ENCODE measurements at regions not wholly inside any gene's neighbourhood (a gene's known extent, or its start where the extent isn't known, plus 50 kb on each side); places are given as distances from the start of the nearest gene placed in this dataset.

DNA sequence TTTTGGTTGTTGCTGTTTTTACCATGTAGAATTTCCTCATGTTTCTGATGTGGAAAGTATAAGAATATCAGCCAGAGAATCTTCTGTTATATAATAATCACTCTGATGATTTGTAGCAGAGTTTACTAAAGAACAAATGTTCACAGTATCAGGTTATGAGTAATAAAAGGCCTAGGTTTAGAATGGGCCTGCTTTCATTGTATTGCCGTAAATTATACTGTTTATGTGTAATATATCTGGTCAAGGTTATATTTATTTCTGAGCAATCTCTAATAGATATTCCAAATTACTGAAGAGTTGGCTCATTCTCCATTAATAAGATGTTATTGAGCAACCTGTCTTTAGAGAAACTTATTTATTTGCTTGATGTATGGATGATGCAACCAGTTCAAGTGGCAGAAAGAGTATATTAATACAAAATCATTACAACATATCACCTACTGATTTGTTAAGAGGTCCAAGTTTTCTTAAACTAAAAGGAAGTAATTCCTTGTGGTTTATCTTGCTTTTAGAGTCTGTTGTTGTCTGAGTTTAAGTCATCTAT is 649.4 kb upstream of the CXADR start:
- intact Hi-C loops (cut with DNase I) = no loop called here
- DNase-seq (ENCODE audit: missing footprints) = no peak
- no peak for ATAC-seq

DNA sequence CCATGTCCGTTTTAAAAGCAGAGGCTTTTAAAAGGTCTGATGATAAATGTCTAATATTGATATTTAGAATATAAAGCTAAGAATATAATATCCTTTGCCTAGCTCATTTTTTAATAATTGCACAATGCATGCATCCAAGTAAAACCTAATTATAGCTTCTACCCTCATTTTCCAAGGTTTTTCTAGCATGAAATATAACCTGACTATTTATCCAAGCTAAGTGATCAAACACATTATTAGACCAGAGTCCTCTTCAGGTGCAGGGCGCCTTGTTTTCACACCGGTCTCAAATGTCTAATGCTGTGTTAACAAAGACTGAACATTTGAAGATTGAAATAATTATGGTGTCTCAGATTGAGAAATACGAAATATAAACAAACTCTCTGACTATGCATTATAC is 648.9 kb upstream of the CXADR start:
- ATAC-seq (no peak), DNase-seq (ENCODE audit: missing footprints) (no peak)
- intact Hi-C loops (cut with DNase I) = no loop called here

DNA sequence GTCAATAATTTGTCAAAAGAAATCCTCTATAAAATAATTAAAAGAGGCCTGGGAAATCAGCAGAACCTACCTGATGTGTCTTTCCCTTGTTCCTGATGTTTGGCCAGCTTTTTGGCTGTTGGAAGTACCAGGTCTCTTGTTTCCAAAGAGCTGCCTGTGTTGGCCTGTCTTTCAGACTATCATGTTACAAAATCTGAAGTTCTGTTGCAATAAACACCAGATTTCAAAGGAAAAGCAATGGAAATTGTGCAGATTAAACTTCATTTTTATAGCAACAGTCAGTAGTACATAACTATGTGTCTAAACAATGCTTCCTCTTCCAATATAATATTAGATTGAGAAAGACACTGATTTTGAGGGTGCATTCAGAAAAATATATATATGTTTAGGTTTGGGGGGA is 647.2 kb upstream of the CXADR start:
- intact Hi-C loops (cut with DNase I) = no loop called here
- ATAC-seq (no peak), DNase-seq (ENCODE audit: missing footprints) (no peak)

DNA sequence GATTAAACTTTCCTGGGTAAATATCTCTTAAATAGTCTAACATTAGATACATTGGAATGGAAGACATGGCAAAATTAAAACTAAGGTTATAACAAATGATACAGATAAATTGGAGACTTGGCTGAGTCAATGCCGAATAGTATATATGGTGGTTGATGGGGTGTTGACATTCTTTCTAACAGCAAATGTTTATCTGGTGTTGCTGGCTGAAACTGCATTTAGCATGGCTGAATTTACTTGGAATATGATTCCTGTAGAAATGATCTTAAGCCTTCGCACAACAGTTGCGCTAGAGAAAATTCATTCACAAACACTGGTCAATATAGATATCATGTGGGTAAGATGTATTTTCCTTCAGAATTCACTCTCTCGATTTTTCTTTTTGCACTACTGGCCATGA is 646.0 kb upstream of the CXADR start:
- intact Hi-C loops (cut with DNase I) = no loop called here
- DNase-seq (ENCODE audit: missing footprints) = no peak
- no peak for ATAC-seq

DNA sequence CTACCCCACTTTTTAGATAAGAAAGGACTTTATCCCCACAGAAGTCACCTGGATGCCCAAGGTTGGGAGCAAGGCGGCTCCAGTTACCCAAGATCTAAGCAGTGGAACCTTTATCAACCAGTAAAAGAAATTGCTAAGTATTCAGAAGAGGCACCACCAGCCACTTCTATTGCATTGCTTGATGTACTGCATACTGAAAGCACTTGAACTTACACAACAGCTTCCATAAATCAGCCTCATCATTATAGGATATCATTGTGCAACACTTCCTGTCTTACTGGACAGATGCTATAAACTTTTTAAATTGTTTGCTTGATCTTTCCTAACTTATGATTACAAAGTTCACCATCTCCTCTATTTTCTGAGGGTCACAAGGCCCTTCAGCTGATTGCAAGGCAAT is 642.7 kb upstream of the CXADR start:
- ATAC-seq (no peak), DNase-seq (ENCODE audit: missing footprints) (no peak)
- intact Hi-C loops (cut with DNase I) = no loop called here

DNA sequence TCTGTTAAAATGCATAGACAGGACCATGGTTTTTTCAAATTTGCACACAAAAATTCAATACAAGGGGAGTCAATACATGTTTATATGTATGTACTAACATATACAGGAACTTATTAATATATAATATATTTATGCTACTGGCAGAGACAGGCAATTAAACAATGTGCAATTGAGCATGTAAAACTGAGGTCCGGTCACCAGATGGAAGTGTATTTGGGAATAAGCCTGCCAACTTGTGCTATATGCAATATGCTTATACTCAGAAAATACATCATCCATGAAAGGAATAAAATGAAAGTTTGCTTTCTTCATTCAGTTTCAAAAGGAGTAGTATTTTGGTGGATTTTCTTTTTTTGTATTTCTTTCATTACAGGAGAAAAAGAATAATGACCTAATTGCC is 640.2 kb upstream of the CXADR start:
- intact Hi-C loops (cut with DNase I) = no loop called here
- ATAC-seq (no peak), DNase-seq (ENCODE audit: missing footprints) (no peak)

DNA sequence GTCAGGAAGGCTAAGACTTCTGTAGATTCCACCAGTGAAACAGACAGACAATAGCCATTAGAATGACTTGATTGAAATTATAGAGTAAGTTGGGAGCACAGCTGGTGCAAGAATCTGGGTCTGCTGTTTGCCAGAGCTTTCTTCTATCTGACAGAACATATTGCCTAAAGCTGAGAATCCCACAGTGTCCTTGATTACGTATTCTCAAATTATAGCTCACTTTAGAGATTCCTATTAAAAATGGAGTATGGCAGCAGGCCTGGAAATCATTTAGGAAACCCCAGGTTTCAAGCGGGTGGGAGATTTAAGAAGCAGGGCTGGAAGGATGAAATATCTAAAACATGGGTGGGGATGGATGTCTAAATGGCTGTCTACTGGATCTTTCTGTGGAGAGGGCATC is 639.7 kb upstream of the CXADR start:
- DNase-seq (ENCODE audit: missing footprints) (no peak), ATAC-seq (no peak)
- intact Hi-C loops (cut with DNase I) = no loop called here

DNA sequence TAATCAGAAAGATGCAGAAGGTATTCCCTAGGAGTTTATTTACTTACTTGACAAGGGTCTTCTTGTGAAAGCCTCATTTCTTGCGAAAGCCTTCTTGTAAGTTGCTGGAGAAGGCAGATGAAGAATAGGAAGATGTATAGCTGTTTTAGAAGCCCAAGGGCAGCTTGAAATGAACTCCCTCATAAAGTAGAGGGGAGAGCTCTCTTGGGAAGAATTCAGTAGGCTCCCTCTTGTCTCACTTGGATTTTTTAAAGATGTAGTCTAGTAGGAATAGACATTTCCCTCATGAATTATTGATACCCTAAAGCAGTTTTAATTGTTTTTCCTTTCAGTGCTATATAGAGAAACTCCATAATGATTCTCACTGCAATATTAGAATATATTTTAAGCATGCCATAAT is 639.2 kb upstream of the CXADR start:
- intact Hi-C loops (cut with DNase I) = no loop called here
- ATAC-seq (no peak), DNase-seq (ENCODE audit: missing footprints) (no peak)

DNA sequence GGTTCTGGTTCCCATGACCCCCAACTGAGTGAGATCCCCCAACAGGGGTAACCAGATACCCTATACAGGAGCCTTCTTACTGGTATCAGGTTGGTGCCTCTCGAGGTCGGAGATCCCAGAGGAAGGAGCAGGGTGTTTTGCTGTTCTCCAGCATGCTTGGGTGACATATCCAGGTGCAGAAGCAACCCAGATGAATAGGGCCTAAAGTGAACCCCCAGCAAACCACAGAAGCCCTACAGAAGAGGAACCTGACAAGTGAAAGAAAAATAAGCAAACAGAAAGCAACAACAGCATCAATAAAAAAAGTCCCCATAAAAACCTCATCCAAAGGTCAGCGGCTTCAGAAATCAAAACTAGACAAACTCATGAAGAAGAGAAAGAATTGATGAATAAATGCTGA is 633.4 kb upstream of the CXADR start:
- no peak for DNase-seq (ENCODE audit: missing footprints)
- no peak for ATAC-seq
- intact Hi-C loops (cut with DNase I) = no loop called here

DNA sequence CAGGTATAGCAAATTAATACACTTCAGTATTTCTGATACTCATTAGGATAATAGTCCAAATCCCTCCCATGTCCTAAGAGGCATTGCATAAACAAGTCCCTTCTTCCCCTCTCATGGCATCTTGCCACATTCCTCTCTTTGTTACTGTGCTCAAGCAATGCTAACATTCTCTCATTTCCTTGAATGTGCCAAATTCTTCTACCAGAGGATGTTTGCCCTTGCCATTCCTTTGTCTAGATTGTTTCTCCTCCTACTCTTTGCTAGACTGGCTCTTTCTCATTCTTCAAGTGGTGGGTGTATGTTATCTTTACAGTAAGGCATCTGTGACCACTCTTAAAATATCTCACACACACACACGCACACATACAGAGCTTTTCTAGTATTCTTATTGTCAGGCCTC is 621.0 kb upstream of the CXADR start:
- no peak for ATAC-seq
- intact Hi-C loops (cut with DNase I) = no loop called here
- no peak for DNase-seq (ENCODE audit: missing footprints)

DNA sequence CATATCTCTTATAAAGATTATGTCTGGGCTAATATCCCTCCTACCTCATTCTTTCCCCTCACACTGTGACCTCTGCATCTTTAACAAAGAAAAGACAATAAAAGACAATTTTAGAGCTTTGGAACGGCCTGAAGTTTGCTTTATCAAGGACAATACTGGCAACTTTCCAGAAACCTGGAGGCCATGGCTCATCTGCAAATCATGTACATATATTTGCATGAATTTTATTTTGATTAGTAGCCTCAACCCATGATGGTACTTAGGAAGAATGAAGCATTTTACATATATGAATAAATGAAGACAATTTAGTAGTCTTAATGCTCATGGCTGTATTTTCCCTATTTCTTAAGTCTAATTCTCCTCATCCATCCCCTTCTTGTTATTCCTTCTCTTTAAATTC is 612.2 kb upstream of the CXADR start:
- ATAC-seq = no peak
- intact Hi-C loops (cut with DNase I) = no loop called here
- DNase-seq (ENCODE audit: missing footprints) = no peak

DNA sequence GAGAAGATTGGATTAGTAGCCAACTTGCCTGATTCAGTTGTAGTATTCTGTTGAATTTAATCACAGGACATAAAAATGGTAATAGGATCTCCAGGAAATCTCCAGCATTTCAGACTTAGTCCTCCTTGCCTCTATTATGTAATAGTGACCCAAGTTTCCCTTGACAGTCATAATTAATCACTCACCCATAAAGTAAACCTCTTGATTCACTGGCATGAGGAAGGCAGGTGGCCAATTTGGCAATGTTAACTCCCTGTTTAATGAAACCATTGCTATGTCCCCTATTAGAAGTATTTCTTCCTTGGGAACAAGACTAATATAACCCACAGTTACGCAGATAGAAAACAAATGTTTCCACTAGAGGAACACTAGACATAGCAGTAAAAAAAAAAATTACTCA is 604.8 kb upstream of the CXADR start:
- DNase-seq (ENCODE audit: missing footprints) = no peak
- ATAC-seq = no peak
- intact Hi-C loops (cut with DNase I) = no loop called here

DNA sequence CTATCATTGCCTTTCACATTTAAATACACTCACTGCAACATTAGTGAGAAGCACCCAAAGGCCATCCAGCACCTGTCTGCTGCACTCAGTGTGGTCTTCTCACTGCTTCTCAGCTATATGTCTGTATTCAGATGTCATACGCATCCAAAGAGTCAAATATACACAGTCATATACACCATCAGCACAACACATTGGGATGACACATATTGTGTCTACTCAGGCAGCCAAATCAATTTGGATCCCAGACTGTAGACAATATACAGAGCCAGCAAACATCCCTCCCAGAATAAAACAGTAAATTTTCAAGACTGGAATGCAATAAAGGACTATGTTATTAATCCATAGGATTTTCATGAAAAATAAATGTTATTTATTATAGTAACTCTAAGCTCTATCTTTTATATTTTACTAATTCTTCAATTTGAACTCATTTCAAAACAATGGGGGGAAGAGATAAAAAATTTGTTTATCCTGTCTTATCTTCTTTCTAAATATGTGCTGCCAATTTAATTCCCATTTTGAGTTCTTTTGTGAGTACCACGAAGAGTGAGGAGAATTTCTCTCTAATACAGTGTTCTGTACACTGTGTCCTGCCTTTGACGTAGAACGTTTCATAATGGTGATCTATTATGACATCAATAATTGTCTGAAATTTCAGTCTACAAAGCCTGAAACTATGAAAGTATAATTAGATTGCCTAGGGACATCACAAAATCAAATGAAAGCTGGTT is 602.2 kb upstream of the CXADR start:
- intact Hi-C loops (cut with DNase I) = no loop called here
- ATAC-seq = peak; percentile 85
- no peak for DNase-seq (ENCODE audit: missing footprints)

DNA sequence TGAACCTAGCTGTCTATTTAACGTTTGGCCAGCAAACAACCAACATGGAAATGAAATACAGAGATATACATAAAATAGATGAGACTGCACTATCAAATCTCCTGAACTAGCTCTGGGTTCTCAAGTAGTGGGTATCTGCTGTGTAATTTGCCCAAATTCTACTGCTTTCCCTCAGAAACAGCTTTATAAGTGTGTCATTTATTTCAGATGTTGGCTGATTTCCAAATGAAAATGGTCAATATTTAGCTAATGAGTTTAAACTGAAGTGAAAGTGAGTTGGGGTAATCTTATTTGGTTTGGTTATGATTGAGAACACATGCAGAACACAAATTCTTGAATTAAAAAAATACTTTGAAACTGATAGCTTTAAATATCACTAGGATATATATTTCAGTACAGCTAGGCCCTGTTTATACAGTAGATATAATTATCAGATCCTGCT is 601.7 kb upstream of the CXADR start:
- DNase-seq (ENCODE audit: missing footprints) (no peak), ATAC-seq (no peak)
- intact Hi-C loops (cut with DNase I) = no loop called here

DNA sequence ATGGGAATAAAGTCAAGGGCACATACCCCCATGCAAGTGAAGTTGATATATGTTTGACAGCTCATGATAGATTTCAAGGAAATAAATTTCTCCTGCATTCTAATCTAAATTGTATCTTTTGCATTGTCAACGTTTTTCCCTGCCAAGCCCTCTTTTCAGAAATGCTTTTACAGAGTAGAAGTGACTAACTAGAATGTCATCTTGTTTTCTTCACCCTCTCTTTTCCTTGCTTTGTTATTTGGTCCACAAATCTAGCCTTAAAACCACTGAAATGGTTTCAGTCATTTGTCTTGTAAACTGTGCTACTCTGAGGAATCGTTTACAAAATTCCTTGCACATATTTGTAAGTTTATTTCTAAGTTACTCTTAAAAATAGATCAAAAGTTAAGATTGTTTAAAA is 600.8 kb upstream of the CXADR start:
- ATAC-seq = no peak
- no peak for DNase-seq (ENCODE audit: missing footprints)
- intact Hi-C loops (cut with DNase I) = no loop called here

DNA sequence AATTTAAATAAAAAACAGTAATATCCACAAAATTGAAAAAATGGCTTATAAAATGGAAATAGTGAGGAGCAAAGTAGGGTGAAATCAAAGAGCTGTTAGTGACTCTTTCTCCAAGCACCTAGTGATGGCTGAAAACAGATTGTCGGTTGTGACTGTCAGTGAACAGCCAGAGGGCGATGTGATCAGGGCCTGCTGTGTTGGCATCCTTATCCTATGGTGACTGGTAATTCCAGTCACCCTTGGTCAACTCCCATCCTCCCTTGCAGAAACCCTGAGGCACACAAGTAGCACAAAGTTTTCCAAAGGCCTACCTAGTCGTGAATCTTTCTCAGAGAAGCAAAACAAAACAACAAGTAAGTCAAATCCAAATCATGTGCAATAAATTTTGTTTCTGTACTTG is 599.8 kb upstream of the CXADR start:
- intact Hi-C loops (cut with DNase I) = no loop called here
- ATAC-seq = no peak

DNA sequence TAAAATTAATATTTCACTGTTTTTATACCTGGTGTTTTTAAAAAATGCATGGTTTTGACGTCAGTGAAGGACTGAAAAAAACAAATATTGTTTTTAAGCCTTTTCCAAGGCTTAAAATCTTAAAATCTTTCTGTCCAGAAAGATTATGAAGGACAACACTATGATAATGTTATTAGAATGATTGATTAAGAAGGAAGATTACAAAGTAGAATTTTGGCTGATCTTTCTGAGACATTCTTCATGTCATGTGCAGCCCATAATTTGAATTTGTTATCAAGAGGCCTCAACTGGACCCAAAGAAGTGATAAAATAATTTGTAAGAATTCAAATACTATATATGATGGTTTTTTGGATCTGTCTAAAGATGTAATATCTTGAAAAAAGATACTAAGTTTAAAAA is 584.4 kb upstream of the CXADR start:
- DNase-seq (ENCODE audit: missing footprints) = no peak
- no peak for ATAC-seq
- intact Hi-C loops (cut with DNase I) = no loop called here

More for the DNA sequence above, 599.8 kb upstream of the CXADR start:
- no peak for DNase-seq (ENCODE audit: missing footprints)

DNA sequence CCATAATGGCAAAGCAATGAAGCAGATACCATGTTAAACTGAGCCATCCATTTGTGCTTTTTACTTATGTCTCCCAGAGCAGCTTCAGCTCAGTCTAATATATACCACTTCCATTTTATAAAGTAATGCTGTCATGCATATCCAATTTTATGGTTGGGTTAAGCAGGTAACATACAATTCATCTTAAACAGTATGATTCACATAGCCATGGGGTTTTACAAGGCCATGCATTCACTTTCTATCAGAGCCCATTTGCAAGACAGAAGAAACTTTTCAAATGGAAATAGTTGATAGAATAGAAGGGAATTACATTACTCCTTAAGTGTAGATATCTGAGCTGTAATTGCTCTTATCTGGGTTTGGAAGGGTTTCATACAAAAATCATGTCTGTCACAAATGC is 580.5 kb upstream of the CXADR start:
- intact Hi-C loops (cut with DNase I) = no loop called here
- ATAC-seq = no peak
- DNase-seq (ENCODE audit: missing footprints) = no peak

DNA sequence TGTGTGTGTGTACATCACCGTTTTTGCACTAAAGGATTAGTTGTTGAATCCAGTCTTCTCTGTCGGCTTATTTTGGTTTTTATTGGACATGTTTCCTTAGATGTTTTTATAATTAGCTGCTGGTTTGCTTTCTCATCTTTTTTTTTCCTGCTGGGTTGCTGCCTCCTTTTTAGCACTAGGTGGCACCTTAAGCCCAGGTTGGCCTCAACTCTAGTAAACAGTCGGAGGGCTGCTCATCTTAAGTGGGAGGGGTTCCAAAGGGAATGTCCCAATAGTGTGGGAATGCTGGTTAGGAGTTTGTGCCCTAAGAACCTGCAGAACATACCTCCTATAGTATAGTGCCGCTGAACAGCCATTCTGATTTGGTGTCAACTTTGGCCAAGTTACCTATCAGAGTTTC is 570.1 kb upstream of the CXADR start:
- no peak for ATAC-seq
- intact Hi-C loops (cut with DNase I) = no loop called here
- DNase-seq (ENCODE audit: missing footprints) = no peak

DNA sequence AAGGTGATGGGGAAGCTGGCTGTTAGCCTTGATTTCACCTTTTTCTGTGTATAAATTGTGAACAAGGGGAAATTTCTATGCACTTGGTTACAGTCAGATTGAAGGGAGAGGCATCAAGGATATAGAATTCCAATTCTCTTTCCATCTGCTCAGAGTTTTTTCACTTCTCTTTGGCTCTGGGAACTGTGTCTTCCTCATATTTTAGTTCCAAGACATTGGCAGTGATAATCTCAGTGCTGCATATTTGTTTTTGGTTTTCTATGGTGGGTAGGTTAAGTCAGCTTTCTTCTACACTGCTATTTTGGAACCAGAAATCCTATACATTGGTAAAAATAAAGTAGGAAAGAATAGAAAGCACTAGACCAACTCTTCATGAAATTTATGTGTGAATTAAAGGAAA is 569.6 kb upstream of the CXADR start:
- ATAC-seq (no peak), DNase-seq (ENCODE audit: missing footprints) (no peak)
- intact Hi-C loops (cut with DNase I) = no loop called here

DNA sequence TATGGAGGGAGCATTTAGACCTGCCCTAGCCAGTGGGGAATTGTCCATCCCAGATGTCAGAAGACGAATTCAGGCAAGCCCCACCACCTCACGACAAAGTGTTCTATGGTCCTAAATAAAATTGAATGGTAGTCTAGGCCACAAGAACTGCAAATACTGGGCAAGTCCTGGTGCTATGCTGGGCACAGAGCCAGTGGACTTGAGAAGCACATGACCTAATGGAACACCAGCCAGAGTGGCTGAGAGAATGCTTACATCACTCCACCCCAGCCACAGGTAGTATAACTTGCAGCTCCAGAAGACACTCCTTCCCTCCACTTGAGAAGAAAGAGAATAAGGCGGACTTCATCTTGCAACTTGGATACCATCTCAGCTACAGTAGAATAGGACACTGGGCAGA is 567.3 kb upstream of the CXADR start:
- no peak for ATAC-seq
- DNase-seq (ENCODE audit: missing footprints) = no peak
- intact Hi-C loops (cut with DNase I) = no loop called here
